ENCODE measurements at regions not wholly inside any gene's neighbourhood (a gene's known extent, or its start where the extent isn't known, plus 50 kb on each side); places are given as distances from the start of the nearest gene placed in this dataset.

- no peaks in the 10 kb centered on the region for H3K27me3 ChIP-seq (ENCODE audit: low read depth, low read length)
- no peaks in the 10 kb centered on the region for H3K4me1 ChIP-seq (ENCODE audit: control insufficient read depth in 1 of 2, insufficient read depth in 2 of 2, low read length in 2 of 2)
- no peaks in the 10 kb centered on the region for H3K36me3 ChIP-seq (ENCODE audit: control insufficient read depth in 1 of 2, insufficient read depth in 2 of 2, low read length in 2 of 2)
- H3K27ac ChIP-seq (ENCODE audit: low read length), result no peak overlapping the region
- peaks cover 0 to 1% of the 10 kb centered on the region in 2 donors for H3K9me3 ChIP-seq (ENCODE audit: control insufficient read depth in 1 of 2, low read length in 2 of 2)
- H3K4me3 ChIP-seq (ENCODE audit: low read depth in 1 of 2, low read length in 2 of 2), result no peak overlapping the region
Observed at GRCh38 chr7:115271332-115272235, 349.7 kb downstream of the MDFIC start.

GRCh38 chr7:115269486-115269885 is 347.6 kb downstream of the MDFIC start:
- Histone ChIP-seq H3K36me3 (ENCODE audit: control insufficient read depth in 1 of 2, insufficient read depth in 2 of 2, low read length in 2 of 2) (no peaks in the 10 kb centered on the region), H3K4me1 (ENCODE audit: control insufficient read depth in 1 of 2, insufficient read depth in 2 of 2, low read length in 2 of 2) (no peaks in the 10 kb centered on the region), H3K27ac (ENCODE audit: low read length) (no peak overlapping the region), H3K9me3 (ENCODE audit: control insufficient read depth in 1 of 2, low read length in 2 of 2) (no peaks in the 10 kb centered on the region), H3K27me3 (ENCODE audit: low read depth, low read length) (no peaks in the 10 kb centered on the region), H3K4me3 (ENCODE audit: low read depth in 1 of 2, low read length in 2 of 2) (no peak overlapping the region)

- H3K27me3 ChIP-seq (ENCODE audit: low read depth, low read length), result no peaks in the 10 kb centered on the region
- no peak overlapping the region for H3K27ac ChIP-seq (ENCODE audit: low read length)
- no peaks in the 10 kb centered on the region for H3K4me1 ChIP-seq (ENCODE audit: control insufficient read depth in 1 of 2, insufficient read depth in 2 of 2, low read length in 2 of 2)
- no peaks in the 10 kb centered on the region for H3K36me3 ChIP-seq (ENCODE audit: control insufficient read depth in 1 of 2, insufficient read depth in 2 of 2, low read length in 2 of 2)
- H3K4me3 ChIP-seq (ENCODE audit: low read depth in 1 of 2, low read length in 2 of 2), result no peak overlapping the region
- no peaks in the 10 kb centered on the region for H3K9me3 ChIP-seq (ENCODE audit: control insufficient read depth in 1 of 2, low read length in 2 of 2)
Observed at GRCh38 chr7:115267503-115267902, 345.6 kb downstream of the MDFIC start.

GRCh38 chr7:115260381-115260780 is 338.5 kb downstream of the MDFIC start:
- Histone ChIP-seq H3K4me3 (ENCODE audit: low read depth in 1 of 2, low read length in 2 of 2) (no peak overlapping the region), H3K36me3 (ENCODE audit: control insufficient read depth in 1 of 2, insufficient read depth in 2 of 2, low read length in 2 of 2) (no peaks in the 10 kb centered on the region), H3K9me3 (ENCODE audit: control insufficient read depth in 1 of 2, low read length in 2 of 2) (no peaks in the 10 kb centered on the region), H3K27me3 (ENCODE audit: low read depth, low read length) (no peaks in the 10 kb centered on the region), H3K4me1 (ENCODE audit: control insufficient read depth in 1 of 2, insufficient read depth in 2 of 2, low read length in 2 of 2) (no peaks in the 10 kb centered on the region), H3K27ac (ENCODE audit: low read length) (no peak overlapping the region)

- Histone ChIP-seq H3K4me3 (ENCODE audit: low read depth in 1 of 2, low read length in 2 of 2) (no peak overlapping the region), H3K36me3 (ENCODE audit: control insufficient read depth in 1 of 2, insufficient read depth in 2 of 2, low read length in 2 of 2) (no peaks in the 10 kb centered on the region)
Observed at GRCh38 chr7:115252461-115252860, 330.6 kb downstream of the MDFIC start.

GRCh38 chr7:115249080-115249479 is 327.2 kb downstream of the MDFIC start:
- Histone ChIP-seq H3K4me1 (ENCODE audit: control insufficient read depth in 1 of 2, insufficient read depth in 2 of 2, low read length in 2 of 2) (no peaks in the 10 kb centered on the region), H3K9me3 (ENCODE audit: control insufficient read depth in 1 of 2, low read length in 2 of 2) (peaks cover 0 to 4% of the 10 kb centered on the region in 2 donors), H3K27ac (ENCODE audit: low read length) (no peak overlapping the region), H3K4me3 (ENCODE audit: low read depth in 1 of 2, low read length in 2 of 2) (no peak overlapping the region), H3K36me3 (ENCODE audit: control insufficient read depth in 1 of 2, insufficient read depth in 2 of 2, low read length in 2 of 2) (no peaks in the 10 kb centered on the region), H3K27me3 (ENCODE audit: low read depth, low read length) (no peaks in the 10 kb centered on the region)

More at GRCh38 chr7:115252461-115252860, 330.6 kb downstream of the MDFIC start:
- Histone ChIP-seq H3K4me1 (ENCODE audit: control insufficient read depth in 1 of 2, insufficient read depth in 2 of 2, low read length in 2 of 2) (no peaks in the 10 kb centered on the region), H3K9me3 (ENCODE audit: control insufficient read depth in 1 of 2, low read length in 2 of 2) (no peaks in the 10 kb centered on the region), H3K27me3 (ENCODE audit: low read depth, low read length) (no peaks in the 10 kb centered on the region), H3K27ac (ENCODE audit: low read length) (no peak overlapping the region)

- Histone ChIP-seq H3K27me3 (ENCODE audit: low read depth, low read length) (no peaks in the 10 kb centered on the region), H3K9me3 (ENCODE audit: control insufficient read depth in 1 of 2, low read length in 2 of 2) (peaks cover 0 to 6% of the 10 kb centered on the region in 2 donors), H3K27ac (ENCODE audit: low read length) (no peak overlapping the region), H3K4me3 (ENCODE audit: low read depth in 1 of 2, low read length in 2 of 2) (no peak overlapping the region), H3K4me1 (ENCODE audit: control insufficient read depth in 1 of 2, insufficient read depth in 2 of 2, low read length in 2 of 2) (no peaks in the 10 kb centered on the region), H3K36me3 (ENCODE audit: control insufficient read depth in 1 of 2, insufficient read depth in 2 of 2, low read length in 2 of 2) (no peaks in the 10 kb centered on the region)
Observed at GRCh38 chr7:115241151-115241550, 319.3 kb downstream of the MDFIC start.

GRCh38 chr7:115240242-115240641 is 318.3 kb downstream of the MDFIC start:
- no peak overlapping the region for H3K4me3 ChIP-seq (ENCODE audit: low read depth in 1 of 2, low read length in 2 of 2)
- H3K36me3 ChIP-seq (ENCODE audit: control insufficient read depth in 1 of 2, insufficient read depth in 2 of 2, low read length in 2 of 2), result no peaks in the 10 kb centered on the region
- H3K4me1 ChIP-seq (ENCODE audit: control insufficient read depth in 1 of 2, insufficient read depth in 2 of 2, low read length in 2 of 2), result no peaks in the 10 kb centered on the region
- H3K27ac ChIP-seq (ENCODE audit: low read length), result no peak overlapping the region
- H3K9me3 ChIP-seq (ENCODE audit: control insufficient read depth in 1 of 2, low read length in 2 of 2), result peaks cover 0 to 6% of the 10 kb centered on the region in 2 donors
- no peaks in the 10 kb centered on the region for H3K27me3 ChIP-seq (ENCODE audit: low read depth, low read length)

- Histone ChIP-seq H3K9me3 (ENCODE audit: control insufficient read depth in 1 of 2, low read length in 2 of 2) (peaks cover 0 to 4% of the 10 kb centered on the region in 2 donors), H3K27me3 (ENCODE audit: low read depth, low read length) (no peaks in the 10 kb centered on the region), H3K36me3 (ENCODE audit: control insufficient read depth in 1 of 2, insufficient read depth in 2 of 2, low read length in 2 of 2) (no peaks in the 10 kb centered on the region), H3K4me3 (ENCODE audit: low read depth in 1 of 2, low read length in 2 of 2) (no peak overlapping the region), H3K27ac (ENCODE audit: low read length) (no peak overlapping the region), H3K4me1 (ENCODE audit: control insufficient read depth in 1 of 2, insufficient read depth in 2 of 2, low read length in 2 of 2) (no peaks in the 10 kb centered on the region)
Observed at GRCh38 chr7:115235075-115235474, 313.2 kb downstream of the MDFIC start.

- Histone ChIP-seq H3K9me3 (ENCODE audit: control insufficient read depth in 1 of 2, low read length in 2 of 2) (peaks cover 0 to 4% of the 10 kb centered on the region in 2 donors), H3K4me1 (ENCODE audit: control insufficient read depth in 1 of 2, insufficient read depth in 2 of 2, low read length in 2 of 2) (no peaks in the 10 kb centered on the region), H3K27ac (ENCODE audit: low read length) (no peak overlapping the region), H3K36me3 (ENCODE audit: control insufficient read depth in 1 of 2, insufficient read depth in 2 of 2, low read length in 2 of 2) (no peaks in the 10 kb centered on the region), H3K27me3 (ENCODE audit: low read depth, low read length) (no peaks in the 10 kb centered on the region), H3K4me3 (ENCODE audit: low read depth in 1 of 2, low read length in 2 of 2) (no peak overlapping the region)
Observed at GRCh38 chr7:115233809-115234208, 311.9 kb downstream of the MDFIC start.

GRCh38 chr7:115232041-115232440 is 310.1 kb downstream of the MDFIC start:
- no peaks in the 10 kb centered on the region for H3K36me3 ChIP-seq (ENCODE audit: control insufficient read depth in 1 of 2, insufficient read depth in 2 of 2, low read length in 2 of 2)
- H3K4me1 ChIP-seq (ENCODE audit: control insufficient read depth in 1 of 2, insufficient read depth in 2 of 2, low read length in 2 of 2), result no peaks in the 10 kb centered on the region
- peak overlapping the region; percentile 56 for H3K27ac ChIP-seq (ENCODE audit: low read length)
- peaks cover 0 to 4% of the 10 kb centered on the region in 2 donors for H3K9me3 ChIP-seq (ENCODE audit: control insufficient read depth in 1 of 2, low read length in 2 of 2)
- no peak overlapping the region for H3K4me3 ChIP-seq (ENCODE audit: low read depth in 1 of 2, low read length in 2 of 2)
- H3K27me3 ChIP-seq (ENCODE audit: low read depth, low read length), result no peaks in the 10 kb centered on the region

Data from muscle layer of duodenum (tissue), 2 donors.